Sigmoid colon (tissue), 3 donors: ENCODE measurements at regions not wholly inside any gene's neighbourhood (a gene's known extent, or its start where the extent isn't known, plus 50 kb on each side); places are given as distances from the start of the nearest gene placed in this dataset.
"Not testable (repeated sequence)": the region's sequence is repeated elsewhere in the genome, so short reads cannot be mapped to it uniquely, and the experiment has no call there.

ENCODE experiments used
- CTCF ChIP-seq, 4 experiments: fragments of 450-650 bp in 3 of 4; fragments of 200-600 bp in 1 of 4; IDR thresholded peaks; one replicate each; pipeline ENCODE4 v1.5.1; 2016 to 2019; ENCODE audit warnings: antibody characterized with exemption in 4 of 4, mild to moderate bottlenecking in 3 of 4, moderate library complexity in 2 of 4
- POLR2A ChIP-seq, 2 donors: fragments of 450-650 bp; IDR thresholded peaks; one replicate each; pipeline ENCODE4 v1.6.1; 2016; ENCODE audit warnings: antibody characterized with exemption in 2 of 2, mild to moderate bottlenecking in 2 of 2, moderate library complexity in 2 of 2

- TF ChIP-seq POLR2A, CTCF (IDR thresholded peaks at IDR 0.05): not testable (repeated sequence)
Measured at GRCh38 chr13:21306300-21307073, 130.0 kb downstream of the MRPL57 start.
